HCT116 (cell line): ENCODE measurements at regions not wholly inside any gene's neighbourhood (a gene's known extent, or its start where the extent isn't known, plus 50 kb on each side); places are given as distances from the start of the nearest gene placed in this dataset.

ENCODE experiments used
- CTCF ChIP-seq, 3 experiments: fragments of 200-600 bp in 1 of 3; sonication (generic) in 1 of 3; IDR thresholded peaks in 2 of 3; conservative IDR thresholded peaks in 1 of 3; 2 replicates each; pipeline ENCODE4 v1.5.1; 2012 to 2017; ENCODE audit warnings: low read depth in 2 of 3, low read length in 2 of 3, antibody characterized with exemption in 1 of 3, borderline replicate concordance in 1 of 3, control low read depth in 1 of 3, mild to moderate bottlenecking in 1 of 3, mixed read lengths in 1 of 3, mixed run types in 1 of 3, moderate library complexity in 1 of 3; ENCODE audit not compliant: insufficient read depth in 1 of 3
- EGR1 ChIP-seq: IDR thresholded peaks from 2 replicates; pipeline ENCODE4 v1.6.1; 2012; ENCODE audit warnings: low read depth
- EZH2phosphoT487 ChIP-seq: fragments of 200-600 bp; IDR thresholded peaks from 2 replicates; pipeline ENCODE4 v1.6.1; 2018; ENCODE audit warnings: antibody characterized with exemption, borderline replicate concordance
- MAX ChIP-seq: IDR thresholded peaks from 2 replicates; pipeline ENCODE4 v1.6.1; 2012
- POLR2A ChIP-seq: IDR thresholded peaks from 2 replicates; pipeline ENCODE4 v1.7.0; 2011; ENCODE audit warnings: borderline replicate concordance; ENCODE audit not compliant: insufficient read depth, insufficient read length; ENCODE audit errors: extremely low read depth
- POLR2AphosphoS5 ChIP-seq: IDR thresholded peaks from 2 replicates; pipeline ENCODE4 v1.6.1; 2011; ENCODE audit warnings: mild to moderate bottlenecking, low read depth, low read length, moderate library complexity
- ZBTB33 ChIP-seq: IDR thresholded peaks from 2 replicates; pipeline ENCODE4 v1.6.1; 2011; ENCODE audit warnings: mild to moderate bottlenecking, low read length, moderate library complexity; ENCODE audit not compliant: insufficient replicate concordance; ENCODE audit errors: extremely low read depth

GRCh38 chr9:2425676-2426075 lies 195.9 kb upstream of the VLDLR start:
- TF ChIP-seq CTCF (IDR thresholded peaks at IDR 0.05 in 2 of 3, conservative IDR thresholded peaks at IDR 0.05 in 1 of 3; ENCODE audit: borderline replicate concordance in 1 of 3, insufficient read depth in 1 of 3, low read depth in 2 of 3, low read length in 2 of 3) (no peak), POLR2A (no peak), POLR2AphosphoS5 (no peak), ZBTB33 (no peak), EGR1 (no peak), EZH2phosphoT487 (no peak), MAX (no peak)
